HG03064 (cell line): ENCODE measurements at regions not wholly inside any gene's neighbourhood (a gene's known extent, or its start where the extent isn't known, plus 50 kb on each side); places are given as distances from the start of the nearest gene placed in this dataset.
"Not testable (repeated sequence)": the region's sequence is repeated elsewhere in the genome, so short reads cannot be mapped to it uniquely, and the experiment has no call there.

ENCODE experiments used
- ATAC-seq: cut with Tn5 transposase; IDR thresholded peaks from one replicate; pipeline ENCODE4 v1.9.1; 2021; ENCODE audit warnings: low read depth; ENCODE audit not compliant: unreplicated experiment

DNA sequence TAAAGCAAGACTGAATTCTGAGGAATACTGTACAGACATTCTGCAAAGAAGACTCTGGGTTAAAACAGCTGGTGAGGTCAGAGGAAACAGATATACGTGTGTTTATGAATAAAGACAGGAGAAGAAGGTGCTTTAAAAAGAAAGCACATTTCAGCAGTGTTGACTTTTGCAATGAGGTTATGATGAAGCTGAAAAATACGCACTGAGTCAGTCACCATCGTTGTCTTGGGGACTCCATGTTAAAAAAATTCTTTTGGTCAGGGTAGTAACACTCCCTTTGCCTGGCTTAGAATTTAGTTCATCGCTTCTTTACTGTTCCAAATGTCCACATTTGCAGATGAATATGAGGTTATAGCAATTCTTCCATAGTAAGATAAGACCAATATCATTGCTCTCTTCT lies 1049.0 kb downstream of the TSN start:
- no peak for ATAC-seq

DNA sequence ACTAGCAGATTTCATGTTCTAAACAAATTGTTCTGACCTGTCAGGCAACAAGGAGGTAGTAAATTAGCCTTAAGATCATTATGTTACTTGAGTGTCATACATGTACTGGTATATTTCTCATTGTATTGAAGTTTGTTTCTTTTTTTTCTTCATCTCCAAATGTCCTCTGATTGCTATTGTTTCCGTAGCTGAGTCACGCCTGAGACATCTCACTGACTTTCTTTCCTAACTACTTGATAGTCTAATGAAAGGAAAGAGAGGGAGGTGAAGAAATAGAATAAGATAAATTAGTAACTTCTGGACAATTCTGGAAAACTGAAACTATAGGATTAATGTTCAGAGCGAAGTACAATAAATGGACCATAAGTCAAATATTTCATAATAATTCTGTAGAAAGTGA lies 1049.9 kb downstream of the TSN start:
- no peak for ATAC-seq

DNA sequence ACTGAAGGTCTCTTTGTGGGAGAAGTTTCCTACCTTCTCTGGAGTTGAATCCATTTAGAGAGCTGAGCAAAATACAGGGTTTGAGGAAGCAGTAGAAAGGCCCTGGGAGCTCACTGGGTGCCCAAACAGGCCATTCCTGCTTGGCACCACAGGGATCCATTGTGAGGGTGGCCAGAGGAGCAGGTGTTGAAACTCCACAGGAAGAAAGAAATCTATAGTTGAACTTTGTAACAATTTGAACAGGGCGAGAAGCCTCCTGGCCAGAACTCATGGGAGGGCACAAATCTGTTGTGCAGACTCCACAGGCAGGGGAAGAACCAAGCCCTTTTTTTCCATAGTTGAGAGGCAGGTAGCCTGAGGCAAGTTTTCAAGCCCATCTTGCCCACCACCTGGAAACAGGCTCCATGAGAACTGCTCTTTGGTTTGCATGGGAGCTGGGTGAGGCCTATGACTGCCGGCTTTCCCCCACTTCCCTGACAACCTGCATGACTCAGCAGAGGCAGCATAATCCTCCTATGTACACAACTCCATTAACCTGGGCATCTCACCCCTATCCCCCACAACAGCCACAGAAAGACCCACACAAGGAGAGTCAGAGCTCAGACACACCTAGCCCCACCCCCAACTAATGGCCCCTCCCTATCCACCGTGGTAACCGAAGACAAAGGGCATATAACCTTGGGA lies 1053.0 kb downstream of the TSN start:
- no peak for ATAC-seq

DNA sequence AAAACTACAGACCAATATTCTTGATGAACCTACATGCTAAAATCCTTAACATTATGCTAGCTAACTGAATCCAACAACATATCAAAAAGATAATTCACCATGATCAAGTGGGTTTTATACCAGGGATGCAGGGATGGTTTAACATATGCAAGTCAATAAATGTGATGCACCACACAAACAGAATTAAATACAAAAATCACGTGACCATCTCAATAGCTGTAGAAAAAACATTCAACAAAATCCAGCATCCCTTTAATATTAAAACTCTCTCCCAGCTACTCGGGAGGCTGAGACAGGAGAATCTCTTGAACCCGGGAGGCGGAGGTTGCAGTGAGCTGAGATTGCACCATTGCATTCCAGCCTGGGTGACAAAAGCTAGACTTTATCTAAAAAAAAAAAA lies 1056.8 kb downstream of the TSN start:
- not testable (repeated sequence) for ATAC-seq

- ATAC-seq: no peak
Measured at GRCh38 chr2:122815120-122815519, 1059.7 kb downstream of the TSN start.

DNA sequence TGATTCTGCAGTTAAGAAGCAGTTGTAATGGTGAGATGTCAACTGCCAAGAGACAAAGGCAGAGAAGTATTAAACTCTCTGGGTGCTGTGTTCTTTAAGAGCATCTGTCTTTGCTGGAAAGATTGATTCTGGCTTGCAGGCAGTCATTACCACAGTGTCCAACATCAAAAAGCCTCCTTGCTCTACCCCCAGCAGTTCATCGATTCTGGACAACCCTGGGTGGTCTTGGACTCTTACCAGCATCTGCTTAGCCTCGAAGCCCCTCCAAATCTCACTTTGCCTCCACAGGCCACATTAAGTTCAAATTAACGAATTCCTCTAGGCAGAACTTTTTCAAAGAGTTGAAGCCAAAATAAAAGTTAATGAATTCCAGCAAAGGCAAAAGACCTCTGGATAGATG lies 1061.4 kb downstream of the TSN start:
- ATAC-seq: no peak

DNA sequence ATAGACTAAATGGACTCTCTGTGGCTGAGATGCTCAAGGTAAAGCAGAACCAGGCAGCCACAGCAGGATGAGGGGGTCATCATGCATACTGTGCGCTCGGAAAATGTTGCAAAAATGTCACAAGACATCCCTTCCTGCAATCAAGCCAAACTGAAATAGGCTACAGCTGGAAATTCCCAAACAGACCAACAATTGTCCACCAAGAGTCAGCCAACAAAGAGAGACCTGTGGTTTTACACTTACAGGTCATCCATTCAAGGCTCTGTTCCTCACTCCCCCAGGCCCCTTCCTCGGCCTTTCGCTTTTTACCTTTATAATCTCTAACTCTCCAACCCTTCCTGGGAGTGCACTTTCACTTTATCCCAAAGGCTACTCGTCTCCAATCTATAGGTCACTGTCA lies 1066.9 kb downstream of the TSN start:
- no peak for ATAC-seq

- ATAC-seq: no peak
Measured at GRCh38 chr2:122830157-122830556, 1074.7 kb downstream of the TSN start.

- no peak for ATAC-seq
Measured at GRCh38 chr2:122831649-122832048, 1076.2 kb downstream of the TSN start.

GRCh38 chr2:122843503-122843902 lies 1088.1 kb downstream of the TSN start:
- no peak for ATAC-seq

- ATAC-seq: no peak
Measured at GRCh38 chr2:122851161-122851560, 1095.7 kb downstream of the TSN start.

GRCh38 chr2:122851972-122852531 lies 1096.6 kb downstream of the TSN start:
- ATAC-seq: no peak

- ATAC-seq: no peak
Measured at GRCh38 chr2:122856696-122857095, 1101.2 kb downstream of the TSN start.

DNA sequence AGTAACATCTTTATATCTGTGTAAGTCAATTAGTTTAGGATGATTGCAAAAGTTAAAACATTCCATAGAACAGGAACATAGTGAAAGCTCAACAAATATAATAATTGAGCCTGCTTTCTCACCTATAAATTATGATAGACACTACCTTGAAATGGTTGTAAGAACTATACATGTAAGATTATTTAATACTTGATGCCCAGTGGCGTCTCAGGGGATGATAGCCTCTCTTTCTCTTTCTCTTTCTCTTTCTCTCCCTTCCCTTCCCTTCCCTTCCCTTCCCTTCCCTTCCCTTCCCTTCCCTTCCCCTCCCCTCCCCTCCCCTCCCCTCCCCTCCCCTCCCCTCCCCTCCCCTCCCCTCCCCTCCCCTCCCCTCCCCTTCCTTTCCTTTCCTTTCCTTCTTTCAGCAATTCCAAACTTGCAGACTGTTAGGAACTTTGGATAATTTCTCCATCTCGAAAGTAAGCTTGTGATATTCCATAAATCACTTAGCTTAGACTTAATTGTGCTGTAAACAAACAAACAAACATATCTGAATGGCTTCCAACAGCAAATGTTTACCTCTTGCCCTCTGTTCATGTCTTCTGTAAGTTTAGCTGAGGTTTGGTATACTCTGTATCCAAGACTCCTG lies 1102.7 kb downstream of the TSN start:
- ATAC-seq: no peak

GRCh38 chr2:122858813-122859212 lies 1103.4 kb downstream of the TSN start:
- no peak for ATAC-seq

DNA sequence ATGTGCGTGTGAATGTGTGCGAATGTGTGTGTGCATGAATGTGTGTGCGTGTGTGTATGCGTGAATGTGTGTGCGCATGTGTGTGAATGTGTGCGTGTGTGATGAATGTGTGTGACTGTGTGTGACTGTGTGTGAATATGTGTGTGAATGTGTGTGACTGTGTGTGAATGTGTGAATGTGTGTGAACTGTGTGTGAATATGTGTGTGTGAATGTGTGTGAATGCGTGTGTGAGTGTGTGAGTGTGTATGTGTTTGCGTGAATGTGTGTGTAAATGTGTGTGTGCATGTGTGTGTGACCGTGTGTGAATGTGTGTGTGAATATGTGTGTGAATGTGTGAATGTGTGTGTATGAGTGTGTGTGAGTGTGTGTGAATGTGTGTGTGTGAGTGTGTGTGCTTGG lies 1103.8 kb downstream of the TSN start:
- no peak for ATAC-seq

GRCh38 chr2:122863532-122863931 lies 1108.1 kb downstream of the TSN start:
- ATAC-seq: no peak

DNA sequence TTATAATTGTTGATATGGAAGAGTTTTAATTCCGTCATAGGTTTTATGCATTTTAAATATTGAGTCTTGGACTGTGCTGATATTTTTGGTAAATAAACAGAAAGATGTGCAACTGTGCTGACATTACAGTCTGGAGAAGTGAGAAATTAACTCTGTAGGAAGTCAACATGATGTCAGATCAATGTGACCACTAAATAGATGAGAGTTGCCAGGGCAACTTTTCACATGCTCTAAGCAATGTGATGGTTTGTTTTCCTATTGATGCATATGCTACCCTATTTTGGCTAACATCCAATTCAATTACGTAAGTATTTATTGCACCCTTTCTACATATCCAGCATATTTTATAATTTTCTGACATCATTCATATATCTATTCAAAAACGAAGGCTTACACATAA lies 1109.3 kb downstream of the TSN start:
- ATAC-seq: no peak

DNA sequence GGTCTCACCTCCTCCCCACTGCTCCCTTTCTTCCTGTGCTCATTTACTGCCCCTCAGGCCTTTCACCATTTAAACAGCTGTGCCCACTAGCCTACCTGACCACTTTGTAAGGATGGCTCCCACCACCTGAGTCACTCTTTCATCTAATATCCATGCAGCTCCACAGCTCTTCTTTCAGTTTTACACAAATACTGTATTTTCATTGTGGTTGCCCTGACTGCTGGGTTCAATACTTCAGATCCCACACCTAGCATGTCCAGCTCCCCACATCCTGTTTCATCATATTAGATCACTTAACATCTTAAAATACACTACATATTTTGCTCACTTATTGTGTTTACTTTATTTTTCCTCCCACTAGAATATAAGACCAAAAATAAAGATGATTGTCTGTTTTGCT lies 1110.6 kb downstream of the TSN start:
- ATAC-seq: no peak

DNA sequence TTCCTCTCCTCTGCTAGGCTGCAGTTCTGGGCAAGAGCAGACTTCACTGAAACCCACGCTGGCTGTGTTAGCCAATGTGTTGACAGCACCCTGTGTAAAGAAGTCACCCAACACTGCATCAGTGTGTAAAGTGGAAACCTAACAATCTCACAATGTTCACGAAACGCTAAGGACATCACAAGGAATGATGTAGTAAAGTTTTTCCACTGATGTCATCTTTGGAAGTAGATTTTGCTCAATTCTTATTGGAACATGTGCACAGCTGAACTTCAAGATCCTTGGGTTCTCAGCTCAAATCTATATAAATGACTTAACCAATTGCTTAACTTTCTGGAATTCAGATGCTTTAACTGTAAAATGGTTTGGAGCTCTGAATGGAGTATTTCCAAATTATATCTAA lies 1112.5 kb downstream of the TSN start:
- no peak for ATAC-seq

GRCh38 chr2:122868646-122869275 lies 1113.3 kb downstream of the TSN start:
- ATAC-seq: no peak

GRCh38 chr2:122873951-122874350 lies 1118.5 kb downstream of the TSN start:
- no peak for ATAC-seq
